ENCODE measurements at regions not wholly inside any gene's neighbourhood (a gene's known extent, or its start where the extent isn't known, plus 50 kb on each side); places are given as distances from the start of the nearest gene placed in this dataset.
"Not testable (repeated sequence)": the region's sequence is repeated elsewhere in the genome, so short reads cannot be mapped to it uniquely, and the experiment has no call there.

- TF ChIP-seq POLR2A (IDR thresholded peaks at IDR 0.05; ENCODE audit: extremely low read depth, insufficient read length); CTCF (IDR thresholded peaks at IDR 0.05; ENCODE audit: low read depth, low read length): not testable (repeated sequence)
- TF ChIP-seq, protein P1, sequence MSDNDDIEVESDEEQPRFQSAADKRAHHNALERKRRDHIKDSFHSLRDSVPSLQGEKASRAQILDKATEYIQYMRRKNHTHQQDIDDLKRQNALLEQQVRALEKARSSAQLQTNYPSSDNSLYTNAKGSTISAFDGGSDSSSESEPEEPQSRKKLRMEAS (IDR thresholded peaks at IDR 0.05; ENCODE audit: low read depth, low read length) = not testable (repeated sequence)
These were observed 258.1 kb upstream of the SAMSN1 start for GRCh38 chr21:14804170-14804569.
